ENCODE measurements at regions not wholly inside any gene's neighbourhood (a gene's known extent, or its start where the extent isn't known, plus 50 kb on each side); places are given as distances from the start of the nearest gene placed in this dataset.

DNA sequence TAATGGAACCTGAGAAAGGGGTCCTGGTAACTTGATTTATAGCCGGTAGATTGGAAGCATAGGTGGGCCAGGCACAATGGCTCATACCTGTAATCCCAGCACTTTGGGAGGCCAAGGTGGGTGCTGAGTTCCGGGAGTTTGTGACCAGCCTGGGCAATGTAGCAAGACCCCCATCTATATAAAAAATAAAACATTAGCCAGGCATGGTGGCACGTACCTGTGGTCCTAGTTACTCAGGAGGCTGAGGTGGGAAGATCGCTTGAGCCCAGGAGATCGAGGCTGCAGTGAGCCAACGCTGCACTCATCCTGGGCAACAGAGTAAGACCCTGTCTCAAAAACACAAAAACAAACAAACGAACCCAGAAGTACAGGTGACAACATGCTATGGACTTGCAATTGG is 76.5 kb downstream of the ZNF281 start:
- TF ChIP-seq, protein P1, sequence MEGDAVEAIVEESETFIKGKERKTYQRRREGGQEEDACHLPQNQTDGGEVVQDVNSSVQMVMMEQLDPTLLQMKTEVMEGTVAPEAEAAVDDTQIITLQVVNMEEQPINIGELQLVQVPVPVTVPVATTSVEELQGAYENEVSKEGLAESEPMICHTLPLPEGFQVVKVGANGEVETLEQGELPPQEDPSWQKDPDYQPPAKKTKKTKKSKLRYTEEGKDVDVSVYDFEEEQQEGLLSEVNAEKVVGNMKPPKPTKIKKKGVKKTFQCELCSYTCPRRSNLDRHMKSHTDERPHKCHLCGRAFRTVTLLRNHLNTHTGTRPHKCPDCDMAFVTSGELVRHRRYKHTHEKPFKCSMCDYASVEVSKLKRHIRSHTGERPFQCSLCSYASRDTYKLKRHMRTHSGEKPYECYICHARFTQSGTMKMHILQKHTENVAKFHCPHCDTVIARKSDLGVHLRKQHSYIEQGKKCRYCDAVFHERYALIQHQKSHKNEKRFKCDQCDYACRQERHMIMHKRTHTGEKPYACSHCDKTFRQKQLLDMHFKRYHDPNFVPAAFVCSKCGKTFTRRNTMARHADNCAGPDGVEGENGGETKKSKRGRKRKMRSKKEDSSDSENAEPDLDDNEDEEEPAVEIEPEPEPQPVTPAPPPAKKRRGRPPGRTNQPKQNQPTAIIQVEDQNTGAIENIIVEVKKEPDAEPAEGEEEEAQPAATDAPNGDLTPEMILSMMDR (IDR thresholded peaks at IDR 0.05), result no peak
- no peak for TF ChIP-seq POLR2A (IDR thresholded peaks at IDR 0.05)
